ENCODE measurements at regions not wholly inside any gene's neighbourhood (a gene's known extent, or its start where the extent isn't known, plus 50 kb on each side); places are given as distances from the start of the nearest gene placed in this dataset.

- TF ChIP-seq CTCF (IDR thresholded peaks at IDR 0.05), result no peak
- TF ChIP-seq PBX3 (IDR thresholded peaks at IDR 0.05), result no peak
- TF ChIP-seq EP300 (IDR thresholded peaks at IDR 0.05; ENCODE audit: borderline replicate concordance in 1 of 2, low read depth in 1 of 2, low read length in 1 of 2), result no peak
- no peak for TF ChIP-seq GABPA (IDR thresholded peaks at IDR 0.05; ENCODE audit: low read depth)
- TF ChIP-seq SMC3 (IDR thresholded peaks at IDR 0.05; ENCODE audit: low read depth, low read length), result no peak
- TF ChIP-seq POLR2AphosphoS5 (IDR thresholded peaks at IDR 0.05; ENCODE audit: low read depth, low read length), result no peak
- TF ChIP-seq CHD2 (IDR thresholded peaks at IDR 0.05; ENCODE audit: low read length, partially characterized antibody), result no peak
- no peak for TF ChIP-seq REST (IDR thresholded peaks at IDR 0.05; ENCODE audit: low read depth, low read length)
- TF ChIP-seq RAD21 (IDR thresholded peaks at IDR 0.05; ENCODE audit: low read length), result no peak
- TF ChIP-seq, protein P1, sequence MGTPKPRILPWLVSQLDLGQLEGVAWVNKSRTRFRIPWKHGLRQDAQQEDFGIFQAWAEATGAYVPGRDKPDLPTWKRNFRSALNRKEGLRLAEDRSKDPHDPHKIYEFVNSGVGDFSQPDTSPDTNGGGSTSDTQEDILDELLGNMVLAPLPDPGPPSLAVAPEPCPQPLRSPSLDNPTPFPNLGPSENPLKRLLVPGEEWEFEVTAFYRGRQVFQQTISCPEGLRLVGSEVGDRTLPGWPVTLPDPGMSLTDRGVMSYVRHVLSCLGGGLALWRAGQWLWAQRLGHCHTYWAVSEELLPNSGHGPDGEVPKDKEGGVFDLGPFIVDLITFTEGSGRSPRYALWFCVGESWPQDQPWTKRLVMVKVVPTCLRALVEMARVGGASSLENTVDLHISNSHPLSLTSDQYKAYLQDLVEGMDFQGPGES (IDR thresholded peaks at IDR 0.05; ENCODE audit: low read depth, low read length), result no peak
- no peak for TF ChIP-seq USF1 (IDR thresholded peaks at IDR 0.05; ENCODE audit: borderline replicate concordance, low read depth)
- TF ChIP-seq RFX5 (IDR thresholded peaks at IDR 0.05; ENCODE audit: low read length), result no peak
- TF ChIP-seq, protein P2, sequence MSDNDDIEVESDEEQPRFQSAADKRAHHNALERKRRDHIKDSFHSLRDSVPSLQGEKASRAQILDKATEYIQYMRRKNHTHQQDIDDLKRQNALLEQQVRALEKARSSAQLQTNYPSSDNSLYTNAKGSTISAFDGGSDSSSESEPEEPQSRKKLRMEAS (IDR thresholded peaks at IDR 0.05; ENCODE audit: low read depth), result no peak
- no peak for TF ChIP-seq ELF1 (IDR thresholded peaks at IDR 0.05)
These were observed 77.3 kb upstream of the ATF7IP2 start for GRCh38 chr16:10308305-10309193.
